ENCODE measurements at regions not wholly inside any gene's neighbourhood (a gene's known extent, or its start where the extent isn't known, plus 50 kb on each side); places are given as distances from the start of the nearest gene placed in this dataset.
"Not testable (repeated sequence)": the region's sequence is repeated elsewhere in the genome, so short reads cannot be mapped to it uniquely, and the experiment has no call there.

DNA sequence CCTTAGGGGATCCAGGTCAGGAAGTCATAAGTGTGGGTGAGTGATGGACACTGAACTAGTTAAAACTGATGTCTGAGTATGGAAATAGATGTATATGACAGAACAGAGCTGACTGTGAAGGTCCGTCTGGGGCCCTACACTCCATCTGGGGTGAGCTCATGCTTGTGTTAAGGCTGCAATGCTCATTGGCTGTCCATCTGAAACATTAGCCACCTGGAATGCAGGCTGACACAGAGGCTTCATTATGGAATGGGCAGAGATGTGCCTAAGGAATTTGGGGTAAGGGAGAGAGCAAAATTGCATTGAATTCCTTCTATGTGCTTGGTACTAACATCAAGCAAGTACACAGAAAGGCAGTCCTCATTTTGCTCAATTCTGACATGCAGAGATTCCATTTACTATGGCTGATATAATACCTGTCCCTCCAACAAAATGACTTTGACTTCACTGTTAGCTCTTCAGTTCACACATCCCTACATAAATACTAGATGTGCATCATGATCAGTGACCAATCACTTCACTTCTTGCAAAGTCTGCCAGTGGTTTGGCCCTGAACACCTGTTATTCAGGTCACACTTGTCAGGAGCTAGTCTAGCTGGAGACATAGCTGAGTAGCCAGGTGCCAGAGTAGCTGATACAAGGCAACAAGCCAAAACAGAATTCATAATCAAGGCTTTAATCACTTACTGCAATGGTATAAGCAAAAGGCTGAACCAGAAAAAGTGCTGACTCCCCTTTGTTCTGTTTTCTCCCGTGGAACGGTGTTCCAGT, 128.9 kb upstream of the VWC2 start:
- DNase-seq (ENCODE audit: low read depth in 3 of 3, low spot score in 2 of 3), result no peak

DNA sequence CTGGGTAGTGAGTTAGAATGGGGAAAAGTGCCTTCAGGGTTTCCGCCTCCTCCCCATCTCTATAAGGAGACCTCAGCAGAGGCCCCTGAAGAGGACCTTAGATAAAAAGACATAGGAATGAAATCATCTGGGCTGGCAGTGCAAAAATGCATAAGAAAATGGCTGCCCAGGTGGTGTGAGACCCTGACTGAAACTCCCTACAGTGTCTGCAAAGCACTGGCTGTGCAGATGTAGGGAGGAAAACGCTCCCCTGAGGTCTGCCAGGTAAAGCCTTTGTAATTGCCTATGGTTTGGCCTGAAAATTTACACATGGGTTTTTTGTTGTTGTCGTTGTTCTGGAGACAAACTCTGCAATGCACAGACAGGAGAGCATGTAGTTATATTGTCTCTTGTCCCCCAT, 128.1 kb upstream of the VWC2 start:
- DNase-seq (ENCODE audit: low read depth in 3 of 3, low spot score in 2 of 3), result no peak

DNA sequence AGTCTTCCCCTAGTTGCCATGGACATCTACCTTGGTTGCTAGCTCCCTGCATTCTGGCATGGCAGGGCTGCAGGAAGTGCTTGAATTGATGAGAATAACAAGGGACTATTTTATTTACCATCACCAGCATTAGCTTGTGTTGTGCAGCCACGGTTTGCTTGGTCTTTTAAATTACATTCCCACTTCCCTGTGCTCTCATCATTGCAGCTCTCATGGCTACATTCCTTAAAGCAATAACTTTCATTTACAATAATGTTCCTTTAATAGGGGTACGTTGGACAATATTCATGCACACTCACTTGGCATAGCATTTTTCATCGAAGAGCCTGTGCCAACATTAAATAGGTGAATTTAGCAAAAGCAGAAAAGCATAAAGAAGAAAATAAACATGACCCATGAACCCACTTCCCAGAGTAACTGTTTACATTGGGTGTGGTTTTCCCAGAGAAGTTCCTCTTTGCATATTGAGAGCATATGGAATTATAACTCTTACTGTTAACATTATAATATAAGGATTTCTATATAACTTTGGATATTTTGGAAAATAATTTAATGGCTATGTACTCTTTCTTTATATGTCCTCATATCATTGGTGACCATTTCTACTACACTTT, 113.2 kb upstream of the VWC2 start:
- DNase-seq (ENCODE audit: low read depth in 3 of 3, low spot score in 2 of 3), result no peak

DNA sequence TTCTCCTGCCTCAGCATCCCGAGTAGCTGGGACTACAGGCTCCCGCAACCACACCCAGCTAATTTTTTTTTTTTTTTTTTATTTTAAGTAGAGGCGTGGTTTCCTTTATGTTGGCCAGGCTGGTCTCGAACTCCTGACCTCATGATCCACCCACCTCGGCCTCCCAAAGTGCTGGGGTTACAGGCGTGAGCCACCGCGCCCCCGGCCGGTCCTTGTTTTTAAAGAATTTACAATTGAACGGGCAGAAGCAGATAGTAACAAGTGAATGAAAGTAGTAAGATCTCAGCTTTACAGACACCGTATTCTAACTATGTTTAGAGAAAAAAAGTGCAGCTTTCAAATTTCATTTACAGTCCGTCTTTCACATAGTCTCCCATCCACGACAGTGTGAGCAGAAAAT, 112.5 kb upstream of the VWC2 start:
- DNase-seq (ENCODE audit: low read depth in 3 of 3, low spot score in 2 of 3), result no peak

DNA sequence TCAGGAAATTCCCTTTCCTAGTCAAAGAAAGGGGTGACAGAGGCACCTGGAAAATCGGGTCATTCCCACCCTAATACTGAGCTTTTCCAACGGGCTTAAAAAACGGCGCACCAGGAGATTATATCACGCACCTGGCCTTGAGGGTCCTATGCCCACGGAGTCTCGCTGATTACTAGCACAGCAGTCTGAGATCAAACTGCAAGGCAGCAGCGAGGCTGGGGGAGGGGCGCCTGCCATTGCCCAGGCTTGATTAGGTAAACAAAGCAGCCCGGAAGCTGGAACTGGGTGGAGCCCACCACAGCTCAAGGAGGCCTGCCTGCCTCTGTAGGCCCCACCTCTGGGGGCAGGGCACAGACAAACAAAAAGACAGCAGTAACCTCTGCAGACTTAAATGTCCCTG, 107.5 kb upstream of the VWC2 start:
- not testable (repeated sequence) for DNase-seq (ENCODE audit: low read depth in 3 of 3, low spot score in 2 of 3)

GRCh38 chr7:49666764-49667163, 106.7 kb upstream of the VWC2 start:
- no peak for DNase-seq (ENCODE audit: low read depth in 3 of 3, low spot score in 2 of 3)

DNA sequence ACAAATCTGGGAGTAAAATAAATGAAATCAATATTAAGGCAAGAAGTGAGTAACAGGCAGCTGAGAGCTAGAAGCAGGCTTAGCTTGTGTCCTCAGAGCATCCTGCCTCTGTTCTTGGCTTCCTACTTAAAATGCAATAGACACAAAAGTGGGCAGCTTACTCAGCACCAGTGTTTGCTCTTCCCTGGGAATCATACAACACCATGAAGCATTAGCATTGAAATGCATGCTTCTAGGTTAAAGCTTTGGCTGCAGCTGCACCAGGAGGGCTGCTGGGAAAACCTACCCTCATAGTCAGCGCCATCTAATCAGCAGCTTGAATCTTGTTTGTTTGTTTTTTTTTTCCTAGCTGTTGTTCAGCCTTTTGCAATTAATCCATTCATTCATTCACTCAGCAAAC, 104.2 kb upstream of the VWC2 start:
- no peak for DNase-seq (ENCODE audit: low read depth in 3 of 3, low spot score in 2 of 3)

GRCh38 chr7:49669692-49670260, 103.7 kb upstream of the VWC2 start:
- DNase-seq (ENCODE audit: low read depth in 3 of 3, low spot score in 2 of 3), result no peak

DNA sequence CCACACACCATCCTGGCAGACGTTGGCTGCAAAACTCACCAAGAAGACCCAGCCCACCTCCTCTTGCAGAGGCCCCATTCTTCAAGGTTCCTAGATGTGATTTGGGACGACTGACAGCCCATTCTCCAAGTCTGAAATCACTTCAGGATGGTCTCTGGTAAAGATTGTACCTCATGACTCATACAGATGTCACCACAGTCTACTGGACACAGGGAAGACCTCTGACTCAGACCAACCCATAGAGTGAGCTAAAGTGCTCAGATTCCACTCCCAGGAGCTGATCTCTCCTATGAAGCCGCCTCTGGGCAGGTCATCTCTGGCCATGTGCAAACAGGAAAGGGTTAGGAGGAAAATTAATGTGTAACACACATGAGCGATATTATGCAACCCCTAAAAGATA, 102.4 kb upstream of the VWC2 start:
- no peak for DNase-seq (ENCODE audit: low read depth in 3 of 3, low spot score in 2 of 3)

DNA sequence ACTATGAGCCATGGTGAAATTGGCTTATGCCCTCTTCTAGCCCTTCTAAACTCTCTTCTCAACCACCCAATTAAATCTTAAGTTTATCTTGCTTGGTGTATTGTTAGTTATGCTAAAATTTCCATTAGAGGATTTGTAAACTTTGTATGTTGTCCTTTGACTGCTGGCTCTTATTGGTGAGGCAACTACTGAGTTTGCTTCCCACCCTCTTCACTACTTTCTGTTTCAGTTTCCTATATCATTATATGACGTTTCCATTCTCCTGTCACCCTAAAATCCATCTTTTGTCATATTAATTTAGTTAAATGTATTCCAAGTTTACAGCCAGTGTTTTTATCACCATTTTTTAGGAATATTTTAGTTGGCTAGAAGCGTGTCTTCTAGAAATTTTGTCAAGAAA, 80.9 kb upstream of the VWC2 start:
- no peak for DNase-seq (ENCODE audit: low read depth in 3 of 3, low spot score in 2 of 3)

DNA sequence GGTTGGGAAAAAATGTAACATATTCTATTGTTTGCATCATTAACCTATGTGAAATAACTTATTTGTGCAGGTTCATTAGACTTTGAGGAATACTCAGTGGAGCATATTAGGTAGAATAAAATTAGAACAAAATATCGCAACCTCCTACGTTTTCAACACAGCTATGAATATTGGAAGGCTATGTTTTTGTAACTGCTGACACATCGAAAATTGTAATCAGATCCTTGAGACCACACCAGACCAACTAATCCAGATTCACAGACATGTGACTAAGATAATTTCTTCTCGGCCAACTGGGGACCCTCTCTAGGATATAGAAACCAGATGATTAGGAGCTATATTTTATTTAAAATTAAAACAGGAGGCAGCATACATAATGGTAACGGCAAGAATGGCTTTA, 77.5 kb upstream of the VWC2 start:
- no peak for DNase-seq (ENCODE audit: low read depth in 3 of 3, low spot score in 2 of 3)

DNA sequence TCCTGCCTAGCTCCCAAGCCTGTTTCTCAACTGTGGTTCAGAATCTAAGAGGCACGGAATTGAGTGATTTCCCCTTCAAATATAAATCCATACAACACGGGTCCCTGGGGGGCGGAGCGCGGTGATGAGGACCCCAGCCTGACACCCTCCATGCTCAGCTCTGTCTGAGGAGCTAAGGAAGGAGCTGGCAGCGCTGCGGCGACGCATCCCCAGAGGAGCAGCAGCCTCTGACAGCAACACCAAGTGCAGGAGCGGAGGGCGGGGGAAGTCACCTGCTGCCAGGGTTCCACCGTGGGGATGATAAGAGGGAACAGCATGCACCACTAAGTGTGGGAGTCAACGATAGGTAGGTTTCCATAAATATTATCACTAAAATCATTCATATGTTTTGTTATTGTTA, 72.6 kb upstream of the VWC2 start:
- DNase-seq (ENCODE audit: low read depth in 3 of 3, low spot score in 2 of 3), result no peak

- DNase-seq (ENCODE audit: low read depth in 3 of 3, low spot score in 2 of 3), result no peak
Measured at GRCh38 chr7:49702099-49702498, 71.3 kb upstream of the VWC2 start.

- DNase-seq (ENCODE audit: low read depth in 3 of 3, low spot score in 2 of 3), result no peak
Measured at GRCh38 chr7:49703337-49703736, 70.1 kb upstream of the VWC2 start.

GRCh38 chr7:49703881-49704280, 69.6 kb upstream of the VWC2 start:
- no peak for DNase-seq (ENCODE audit: low read depth in 3 of 3, low spot score in 2 of 3)

DNA sequence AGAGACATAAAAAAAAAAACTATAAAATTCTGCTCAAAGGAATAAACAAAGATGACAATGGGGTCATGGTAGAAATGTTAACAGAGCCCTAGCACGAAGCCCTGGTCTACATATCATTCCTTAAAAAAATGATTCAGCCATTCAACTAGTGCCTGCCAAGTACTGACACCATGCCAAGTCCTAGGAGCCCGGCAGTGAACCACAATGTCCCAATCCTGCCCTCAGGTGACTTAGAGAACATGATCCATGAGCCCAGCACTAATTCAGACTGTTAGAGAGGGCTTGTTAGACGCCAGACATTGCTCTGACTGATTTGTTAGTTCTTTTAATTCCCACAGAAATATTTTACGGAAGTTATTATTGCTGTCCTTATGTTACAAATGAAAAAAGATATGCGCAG, 67.3 kb upstream of the VWC2 start:
- DNase-seq (ENCODE audit: low read depth in 3 of 3, low spot score in 2 of 3), result no peak

DNA sequence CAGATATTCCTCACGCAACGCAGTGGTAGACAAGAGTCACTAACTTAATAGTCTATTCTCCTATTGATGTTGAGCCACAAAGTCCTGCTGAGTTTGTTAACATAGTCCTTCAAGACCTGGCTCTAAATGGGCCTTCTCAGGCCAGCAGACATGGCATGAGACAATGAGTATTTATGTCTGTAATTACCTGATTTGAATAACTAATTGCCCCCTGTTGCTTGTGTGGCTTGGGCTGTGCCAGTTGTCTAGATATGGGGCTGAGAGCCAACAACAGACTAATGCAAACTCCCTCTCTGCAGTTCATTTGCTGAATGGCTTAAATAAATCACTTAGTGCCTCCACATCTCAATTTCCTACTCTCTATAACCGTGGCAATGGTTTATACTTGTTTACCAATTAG, 65.5 kb upstream of the VWC2 start:
- no peak for DNase-seq (ENCODE audit: low read depth in 3 of 3, low spot score in 2 of 3)

DNA sequence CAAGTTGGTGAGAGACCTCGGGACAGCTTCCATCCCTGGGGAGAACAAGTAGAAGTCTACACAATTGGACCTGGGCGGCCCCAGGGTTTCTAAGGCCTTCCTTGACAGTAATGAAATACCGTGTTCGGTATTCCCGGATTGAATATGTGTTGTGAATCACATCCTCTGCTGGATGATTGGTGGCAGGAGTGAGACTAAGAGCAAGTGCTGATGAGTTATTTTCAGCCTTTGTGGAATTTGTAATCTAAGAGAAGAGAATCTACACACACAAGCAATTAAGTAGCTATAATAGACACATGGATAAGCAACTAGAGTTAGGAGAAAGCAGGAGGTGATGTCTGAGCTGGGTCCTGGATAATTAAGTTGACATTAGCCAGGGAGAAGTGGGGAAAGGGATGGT, 64.8 kb upstream of the VWC2 start:
- no peak for DNase-seq (ENCODE audit: low read depth in 3 of 3, low spot score in 2 of 3)

- not testable (repeated sequence) for DNase-seq (ENCODE audit: low read depth in 3 of 3, low spot score in 2 of 3)
Measured at GRCh38 chr7:49711072-49711723, 62.2 kb upstream of the VWC2 start.

GRCh38 chr7:49714182-49714581, 59.3 kb upstream of the VWC2 start:
- DNase-seq (ENCODE audit: low read depth in 3 of 3, low spot score in 2 of 3), result no peak

DNA sequence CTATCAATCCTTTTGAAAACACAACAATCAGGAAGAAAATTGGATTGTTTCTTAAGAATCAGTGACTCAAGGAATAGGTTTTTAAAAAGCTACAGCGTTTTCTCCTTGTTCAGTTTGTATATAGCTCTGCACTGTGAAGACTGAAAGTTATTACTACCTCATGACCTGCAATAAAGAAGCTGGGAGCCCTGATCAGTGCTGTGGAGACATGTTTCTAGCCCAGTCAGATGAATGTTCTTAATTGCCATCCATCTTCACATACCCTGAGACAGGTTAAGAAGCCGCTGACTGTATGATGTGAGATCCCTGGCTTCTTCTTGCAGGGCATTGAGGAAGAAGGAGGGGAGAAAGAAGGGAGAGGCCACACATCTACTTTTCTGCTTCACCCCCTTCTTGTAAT, 58.0 kb upstream of the VWC2 start:
- no peak for DNase-seq (ENCODE audit: low read depth in 3 of 3, low spot score in 2 of 3)

- no peak for DNase-seq (ENCODE audit: low read depth in 3 of 3, low spot score in 2 of 3)
Measured at GRCh38 chr7:49717547-49717946, 55.9 kb upstream of the VWC2 start.

Data from right renal cortex interstitium (tissue), 3 donors.